Lung (tissue), 11 donors: ENCODE measurements at regions not wholly inside any gene's neighbourhood (a gene's known extent, or its start where the extent isn't known, plus 50 kb on each side); places are given as distances from the start of the nearest gene placed in this dataset.

ENCODE experiments used
- ATAC-seq: fragments of 200-7000 bp; cut with Tn5 transposase; one replicate; pipeline ENCODE4 v1.9.1; 2020; ENCODE audit warnings: moderate number of reproducible peaks; ENCODE audit not compliant: insufficient read depth, low FRiP score
- DNase-seq, 3 donors: peaks; one replicate each; pipeline ENCODE4 v3.0.0-alpha.2; 2013 to 2017
- H3K27ac ChIP-seq, 2 donors: one replicate each; pipeline ENCODE4 v1.5.1; 2013; ENCODE audit warnings: mild to moderate bottlenecking in 2 of 2, moderate library complexity in 2 of 2, control low read depth in 1 of 2, inconsistent platforms in 1 of 2, low read depth in 1 of 2, low read length in 1 of 2
- H3K27me3 ChIP-seq, 3 donors: one replicate each; pipeline ENCODE4 v1.5.1; 2013; ENCODE audit warnings: low read length in 2 of 3; ENCODE audit not compliant: control insufficient read depth in 3 of 3, insufficient read depth in 3 of 3
- H3K36me3 ChIP-seq, 4 donors: one replicate each; pipeline ENCODE4 v1.5.1; 2013; ENCODE audit warnings: low read length in 4 of 4, mild to moderate bottlenecking in 1 of 4, moderate library complexity in 1 of 4; ENCODE audit not compliant: control insufficient read depth in 4 of 4, insufficient read depth in 4 of 4
- H3K4me1 ChIP-seq, 5 donors: one replicate each; pipeline ENCODE4 v1.5.1; 2013; ENCODE audit warnings: low read length in 5 of 5, mild to moderate bottlenecking in 2 of 5, moderate library complexity in 1 of 5; ENCODE audit not compliant: control insufficient read depth in 5 of 5, insufficient read depth in 5 of 5
- H3K4me3 ChIP-seq: one replicate; pipeline ENCODE4 v1.5.1; 2013; ENCODE audit warnings: mild to moderate bottlenecking, control low read depth, moderate library complexity
- H3K9ac ChIP-seq, 2 donors: one replicate each; pipeline ENCODE4 v1.5.1; 2013; ENCODE audit warnings: low read length in 2 of 2, control low read depth in 1 of 2; ENCODE audit not compliant: insufficient read depth in 1 of 2
- H3K9me3 ChIP-seq, 4 donors: one replicate each; pipeline ENCODE4 v1.5.1; 2013; ENCODE audit warnings: low read length in 3 of 4, mild to moderate bottlenecking in 1 of 4, moderate library complexity in 1 of 4; ENCODE audit not compliant: control insufficient read depth in 4 of 4, insufficient read depth in 3 of 4
- WGBS, 2 donors: extraction: QIAGEN DNeasy Blood & Tissue Kit; methylation state at CpG; one replicate each; pipeline ENCODE4 v1.1.7; 2013; 5-methylcytosine and 5-hydroxymethylcytosine counted together
- TF ChIP-seq, protein P1 (sequence below): IDR thresholded peaks from 2 replicates; pipeline ENCODE4 v1.5.1; 2012; ENCODE audit warnings: mild to moderate bottlenecking; ENCODE audit errors: control extremely low read depth, extremely low read depth
- donor health status: control.
- donor health status: control.
- donor health status: Bipolar disorder and iron deficiency.
- donor health status: healthy.
- donor health status: DM: yes; HTN: yes; CAD: no.

DNA sequence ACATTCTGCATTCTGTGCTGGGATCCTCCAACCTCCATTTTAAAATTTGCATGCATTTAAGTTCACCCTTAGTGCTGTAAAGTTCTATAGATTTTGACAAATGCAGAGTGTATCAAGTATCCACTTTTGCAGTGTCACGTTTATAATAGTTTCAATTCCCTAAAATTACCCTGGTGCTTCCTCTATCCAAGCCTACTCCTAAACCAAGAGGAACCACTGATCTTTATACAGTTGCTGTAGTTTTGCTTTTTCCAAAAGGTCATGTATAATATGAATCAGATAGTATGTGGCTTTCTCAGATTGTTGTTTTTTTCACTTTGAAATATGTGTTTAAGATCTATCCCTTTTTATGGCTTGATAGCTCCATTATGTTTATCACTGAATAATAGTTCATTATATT is 468.4 kb upstream of the CDH6 start:
- no peak overlapping the region for H3K9ac ChIP-seq

GRCh38 chr5:30698217-30698616 is 495.3 kb upstream of the CDH6 start:
- Histone ChIP-seq H3K27ac (no peak overlapping the region), H3K4me1 (no peaks in the 10 kb centered on the region), H3K27me3 (no peaks in the 10 kb centered on the region), H3K36me3 (no peaks in the 10 kb centered on the region), H3K9ac (no peak overlapping the region), H3K9me3 (peaks cover 0 to 3% (median 1%) of the 10 kb centered on the region in 4 donors), H3K4me3 (no peak overlapping the region)
- WGBS, 2 donors: 89 to 92% methylated on average over 4 of the region's 4 CpGs
- ATAC-seq (no peak), DNase-seq (no peak)
- TF ChIP-seq, protein P1, sequence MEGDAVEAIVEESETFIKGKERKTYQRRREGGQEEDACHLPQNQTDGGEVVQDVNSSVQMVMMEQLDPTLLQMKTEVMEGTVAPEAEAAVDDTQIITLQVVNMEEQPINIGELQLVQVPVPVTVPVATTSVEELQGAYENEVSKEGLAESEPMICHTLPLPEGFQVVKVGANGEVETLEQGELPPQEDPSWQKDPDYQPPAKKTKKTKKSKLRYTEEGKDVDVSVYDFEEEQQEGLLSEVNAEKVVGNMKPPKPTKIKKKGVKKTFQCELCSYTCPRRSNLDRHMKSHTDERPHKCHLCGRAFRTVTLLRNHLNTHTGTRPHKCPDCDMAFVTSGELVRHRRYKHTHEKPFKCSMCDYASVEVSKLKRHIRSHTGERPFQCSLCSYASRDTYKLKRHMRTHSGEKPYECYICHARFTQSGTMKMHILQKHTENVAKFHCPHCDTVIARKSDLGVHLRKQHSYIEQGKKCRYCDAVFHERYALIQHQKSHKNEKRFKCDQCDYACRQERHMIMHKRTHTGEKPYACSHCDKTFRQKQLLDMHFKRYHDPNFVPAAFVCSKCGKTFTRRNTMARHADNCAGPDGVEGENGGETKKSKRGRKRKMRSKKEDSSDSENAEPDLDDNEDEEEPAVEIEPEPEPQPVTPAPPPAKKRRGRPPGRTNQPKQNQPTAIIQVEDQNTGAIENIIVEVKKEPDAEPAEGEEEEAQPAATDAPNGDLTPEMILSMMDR: no peak

More for the DNA sequence above, 468.4 kb upstream of the CDH6 start:
- Histone ChIP-seq H3K27me3 (no peaks in the 10 kb centered on the region), H3K36me3 (no peaks in the 10 kb centered on the region), H3K4me3 (no peak overlapping the region), H3K27ac (no peak overlapping the region), H3K9me3 (no peaks in the 10 kb centered on the region), H3K4me1 (no peaks in the 10 kb centered on the region)
- TF ChIP-seq, protein P1: no peak
- ATAC-seq (no peak), DNase-seq (no peak)
- 59 to 66% methylated on average over 1 of the region's 1 CpG for WGBS, 2 donors

- H3K9me3 ChIP-seq: peaks cover 0 to 2% (median 0%) of the 10 kb centered on the region in 4 donors
- H3K4me1 ChIP-seq: no peaks in the 10 kb centered on the region
- H3K4me3 ChIP-seq: no peak overlapping the region
- no peak overlapping the region for H3K9ac ChIP-seq
- H3K27ac ChIP-seq: no peak overlapping the region
- H3K27me3 ChIP-seq: no peaks in the 10 kb centered on the region
- DNase-seq (no peak), ATAC-seq (no peak)
- WGBS, 2 donors: 36 to 59% methylated on average over 2 of the region's 2 CpGs
- no peaks in the 10 kb centered on the region for H3K36me3 ChIP-seq
- TF ChIP-seq, protein P1: no peak
Measured at GRCh38 chr5:30693326-30693725, 500.2 kb upstream of the CDH6 start.

- TF ChIP-seq, protein P1: no peak
- 88 to 90% methylated on average over 8 of the region's 8 CpGs for WGBS, 2 donors
- Histone ChIP-seq H3K36me3 (no peaks in the 10 kb centered on the region), H3K4me1 (no peaks in the 10 kb centered on the region), H3K9ac (no peak overlapping the region), H3K27ac (no peak overlapping the region), H3K4me3 (no peak overlapping the region), H3K27me3 (no peaks in the 10 kb centered on the region), H3K9me3 (peaks cover 0 to 3% (median 0%) of the 10 kb centered on the region in 4 donors)
- ATAC-seq: no peak
- no peak for DNase-seq
Measured at GRCh38 chr5:30690931-30691330, 502.6 kb upstream of the CDH6 start.
